ENCODE measurements at regions not wholly inside any gene's neighbourhood (a gene's known extent, or its start where the extent isn't known, plus 50 kb on each side); places are given as distances from the start of the nearest gene placed in this dataset.

- TF ChIP-seq CTCF (conservative IDR thresholded peaks at IDR 0.05): no peak
- TF ChIP-seq ZFX (IDR thresholded peaks at IDR 0.05): no peak
These were observed 161.8 kb downstream of the CAVIN4 start for GRCh38 chr9:100739666-100740065.

Measured in C4-2B (cell line).